HepG2 (cell line): ENCODE measurements at regions not wholly inside any gene's neighbourhood (a gene's known extent, or its start where the extent isn't known, plus 50 kb on each side); places are given as distances from the start of the nearest gene placed in this dataset.

Experiments
- ATAC-seq: fragments of 200-7000 bp; cut with Tn5 transposase; 3 replicates; pipeline ENCODE4 v1.9.1; 2020; ENCODE audit warnings: mild to moderate bottlenecking, moderate library complexity
- BruUV-seq: library from RNA; stranded (reverse); fragments of 400-500 nt; replicated peaks from 2 replicates; lab custom pipeline; 2021; lab: Mats Ljungman, UMichigan
- CTCF ChIA-PET: fragments of 300-600 bp; formaldehyde crosslinking; extraction: SDS; loops from one replicate; lab custom pipeline; 2021; ENCODE audit warnings: low total read pairs, inconsistent platforms, low intra/inter-chr PET ratio; lab: Yijun Ruan, JAX
- POLR2A ChIA-PET: fragments of 350-600 bp; sonication (Branson Sonifier 250); formaldehyde crosslinking; loops from one replicate; lab custom pipeline; 2020; ENCODE audit warnings: antibody characterized with exemption, inconsistent platforms; lab: Yijun Ruan, JAX
- DNase-seq: peaks from one replicate; pipeline ENCODE4 v3.0.0-alpha.2; 2015; ENCODE audit warnings: low spot score
- FAIRE-seq: peaks from 3 replicates; lab custom pipeline; 2011; peaks lifted over from hg19 to GRCh38; lab: Jason Lieb, UNC
- H2AFZ ChIP-seq: one replicate; pipeline ENCODE4 v1.6.1; 2011; ENCODE audit warnings: low read length, inconsistent platforms
- H3K27ac ChIP-seq: fragments of 300-600 bp; 3 replicates; pipeline ENCODE4 v1.8.0; 2011; ENCODE audit warnings: mixed run types, mild to moderate bottlenecking, mixed read lengths, low read length, inconsistent platforms; ENCODE audit not compliant: insufficient read depth; ENCODE audit errors: extremely low read length
- H3K27me3 ChIP-seq, 2 experiments: fragments of 200-600 bp in 1 of 2; 2 replicates in 1 of 2; 3 replicates in 1 of 2; pipeline versions ENCODE4 v1.6.0 to v1.8.0; 2011; ENCODE audit warnings: low read length in 2 of 2, mild to moderate bottlenecking in 2 of 2, moderate library complexity in 2 of 2, inconsistent platforms in 1 of 2; ENCODE audit not compliant: insufficient read depth in 2 of 2, control insufficient read depth in 1 of 2
- H3K36me3 ChIP-seq, 2 experiments: fragments of 200-600 bp in 1 of 2; replicated peaks in 1 of 2; 2 replicates in 1 of 2; 3 replicates in 1 of 2; pipeline versions ENCODE4 v1.5.1 to v1.8.0; 2011; ENCODE audit warnings: low read length in 2 of 2, inconsistent platforms in 1 of 2; ENCODE audit not compliant: insufficient read depth in 2 of 2, control insufficient read depth in 1 of 2
- H3K4me1 ChIP-seq: 2 replicates; pipeline ENCODE4 v1.5.1; 2012; ENCODE audit warnings: low read length, inconsistent platforms; ENCODE audit not compliant: insufficient read depth
- H3K4me2 ChIP-seq: 2 replicates; pipeline ENCODE4 v1.6.0; 2011; ENCODE audit warnings: low read depth, low read length, inconsistent platforms
- H3K4me3 ChIP-seq, 3 experiments: fragments of 200-600 bp in 1 of 3; sonication (generic), shearing (Covaris generic) in 1 of 3; replicated peaks in 1 of 3; 2 replicates each; pipeline ENCODE4 v1.5.1; 2011 to 2016; ENCODE audit warnings: low read length in 3 of 3, inconsistent platforms in 2 of 3, low read depth in 2 of 3, mild to moderate bottlenecking in 2 of 3, control low read depth in 1 of 3, mixed read lengths in 1 of 3; ENCODE audit not compliant: insufficient read depth in 1 of 3
- H3K79me2 ChIP-seq: one replicate; pipeline ENCODE4 v1.6.1; 2011; ENCODE audit warnings: low read length, inconsistent platforms; ENCODE audit not compliant: insufficient read depth
- H3K9ac ChIP-seq: 2 replicates; pipeline ENCODE4 v1.6.0; 2011; ENCODE audit warnings: mild to moderate bottlenecking, low read depth, low read length, inconsistent platforms; ENCODE audit not compliant: insufficient read depth
- H3K9me3 ChIP-seq: 2 replicates; pipeline ENCODE4 v1.5.1; 2012; ENCODE audit warnings: mild to moderate bottlenecking, low read length
- H4K20me1 ChIP-seq: 2 replicates; pipeline ENCODE4 v1.6.0; 2011; ENCODE audit warnings: inconsistent platforms, mild to moderate bottlenecking, low read length, moderate library complexity; ENCODE audit not compliant: insufficient read depth
- GATAD2A ChIP-seq: IDR thresholded peaks from 2 replicates; pipeline ENCODE4 v1.6.1; 2016
- MTA1 ChIP-seq: sonication (generic); formaldehyde crosslinking; IDR thresholded peaks from 2 replicates; pipeline ENCODE4 v1.4.0; 2020; ENCODE audit warnings: missing genetic modification reagents, mild to moderate bottlenecking, borderline replicate concordance
- NFAT5 ChIP-seq: sonication (generic); formaldehyde crosslinking; IDR thresholded peaks from 2 replicates; pipeline ENCODE4 v1.4.0; 2020; ENCODE audit warnings: missing genetic modification reagents
- NR1H2 ChIP-seq: sonication (generic); formaldehyde crosslinking; IDR thresholded peaks from 2 replicates; pipeline ENCODE4 v1.8.1; 2022; ENCODE audit warnings: low read depth, missing genetic modification reagents, borderline replicate concordance
- TBL1XR1 ChIP-seq: fragments of 150-350 bp; IDR thresholded peaks from 2 replicates; pipeline ENCODE4 v1.6.1; 2014; ENCODE audit warnings: borderline replicate concordance, low read length; ENCODE audit not compliant: partially characterized antibody
- THAP7 ChIP-seq: sonication (generic); formaldehyde crosslinking; IDR thresholded peaks from 2 replicates; pipeline ENCODE4 v1.8.1; 2023; ENCODE audit warnings: mild to moderate bottlenecking, missing genetic modification reagents
- ZNF234 ChIP-seq: sonication (generic); formaldehyde crosslinking; conservative IDR thresholded peaks from 2 replicates; pipeline ENCODE4 v1.5.1; 2020; ENCODE audit warnings: mild to moderate bottlenecking, missing genetic modification reagents
- ZNF501 ChIP-seq: sonication (generic); formaldehyde crosslinking; IDR thresholded peaks from 2 replicates; pipeline ENCODE4 v1.5.1; 2020; ENCODE audit warnings: mild to moderate bottlenecking, moderate library complexity, missing genetic modification reagents
- ZNF512 ChIP-seq: sonication (generic); formaldehyde crosslinking; IDR thresholded peaks from 2 replicates; pipeline ENCODE4 v1.4.0; 2020; ENCODE audit warnings: mild to moderate bottlenecking, missing genetic modification reagents
- ZNF704 ChIP-seq: sonication (generic); formaldehyde crosslinking; IDR thresholded peaks from 2 replicates; pipeline ENCODE4 v1.8.1; 2023; ENCODE audit warnings: mild to moderate bottlenecking, inconsistent platforms, moderate library complexity, missing genetic modification reagents, borderline replicate concordance
- ZNF768 ChIP-seq: sonication (generic); formaldehyde crosslinking; IDR thresholded peaks from 2 replicates; pipeline ENCODE4 v1.4.0; 2020; ENCODE audit warnings: missing genetic modification reagents
- ZNF879 ChIP-seq: sonication (generic); formaldehyde crosslinking; IDR thresholded peaks from 2 replicates; pipeline ENCODE4 v1.8.1; 2023; ENCODE audit warnings: missing genetic modification reagents
- ZSCAN20 ChIP-seq: sonication (generic); formaldehyde crosslinking; IDR thresholded peaks from 2 replicates; pipeline ENCODE4 v1.4.0; 2020; ENCODE audit warnings: missing genetic modification reagents, mild to moderate bottlenecking, borderline replicate concordance
- WGBS: methylation state at CpG from one replicate; pipeline ENCODE4 v1.1.6; 2017; ENCODE audit warnings: low lambda C conversion rate; 5-methylcytosine and 5-hydroxymethylcytosine counted together
- in situ Hi-C: cut with HindIII; loops from 2 replicates; pipeline ENCODE4 v1.10.0; 2017; ENCODE audit warnings: low pct_unique_long_range_greater_than_20kb; ENCODE audit not compliant: extremely low pct_ligation_motif_present
- intact Hi-C: fragments of 100-400 bp; cut with micrococcal nuclease; formaldehyde crosslinking; loops from one replicate; pipeline ENCODE4 v1.10.0; 2022; ENCODE audit not compliant: unreplicated experiment

- no peaks in the 10 kb centered on the region for H4K20me1 ChIP-seq
- WGBS: 42% methylated on average over 5 of the region's 5 CpGs
- no peak overlapping the region for H3K27ac ChIP-seq
- DNase-seq (no peak), ATAC-seq (no peak)
- peaks cover 0 to 3% of the 10 kb centered on the region in 2 experiments; a peak in 2 of 5 replicates for H3K27me3 ChIP-seq
- BruUV-seq: no TSS peak
- no peak overlapping the region for H3K9ac ChIP-seq
- H3K4me3 ChIP-seq: no peak overlapping the region
- no peaks in the 10 kb centered on the region for H3K79me2 ChIP-seq
- H2AFZ ChIP-seq: no peak overlapping the region
- in situ Hi-C loops: no loop called here
- H3K36me3 ChIP-seq: no peaks in the 10 kb centered on the region
- POLR2A ChIA-PET: no interaction called here
- no peak overlapping the region for H3K4me2 ChIP-seq
- no peaks in the 10 kb centered on the region for H3K4me1 ChIP-seq
- TF ChIP-seq MTA1 (CRISPR knock-in tag): no peak
- no peak for TF ChIP-seq ZNF234 (CRISPR knock-in tag)
- no peak for TF ChIP-seq ZNF704 (CRISPR knock-in tag)
- TF ChIP-seq ZSCAN20: no peak
- no peak for TF ChIP-seq NFAT5
- TF ChIP-seq THAP7: no peak
- no peak for TF ChIP-seq NR1H2 (CRISPR knock-in tag)
- no peak for TF ChIP-seq ZNF501 (CRISPR knock-in tag)
- no peak for TF ChIP-seq ZNF768
- TF ChIP-seq GATAD2A: no peak
- no peak for TF ChIP-seq TBL1XR1
- no peak for TF ChIP-seq ZNF879 (CRISPR knock-in tag)
- no peak for TF ChIP-seq ZNF512 (CRISPR knock-in tag)
- TF ChIP-seq, all 625 proteins: peak for 0
- CTCF ChIA-PET: no interaction called here
- no peaks in the 10 kb centered on the region for H3K9me3 ChIP-seq
- FAIRE-seq: no peak
- intact Hi-C loops: no loop called here
Measured at GRCh38 chr5:112528928-112529327, 109.9 kb upstream of the EPB41L4A start.
